GM23338 (cell line): ENCODE measurements at regions not wholly inside any gene's neighbourhood (a gene's known extent, or its start where the extent isn't known, plus 50 kb on each side); places are given as distances from the start of the nearest gene placed in this dataset.

ENCODE experiments used
- ATAC-seq: fragments of 200-7000 bp; cut with Tn5 transposase; 3 replicates; pipeline ENCODE4 v1.9.1; 2020
- DNase-seq: peaks from one replicate; pipeline ENCODE4 v3.0.0-alpha.2; 2015; ENCODE audit warnings: low spot score
- H2AFZ ChIP-seq: fragments of 200-600 bp; sonication (generic); 2 replicates; pipeline ENCODE4 v1.8.0; 2016; ENCODE audit warnings: antibody characterized with exemption, mild to moderate bottlenecking, moderate library complexity
- H3F3A ChIP-seq: fragments of 200-600 bp; sonication (generic); replicated peaks from 2 replicates; pipeline ENCODE4 v1.8.0; 2017; ENCODE audit warnings: antibody characterized with exemption, mixed run types, low read depth
- H3K27ac ChIP-seq: fragments of 200-600 bp; sonication (generic); 2 replicates; pipeline ENCODE4 v1.6.1; 2016; ENCODE audit warnings: low read depth
- H3K27me3 ChIP-seq: fragments of 200-600 bp; sonication (generic); 2 replicates; pipeline ENCODE4 v1.8.0; 2016; ENCODE audit warnings: mild to moderate bottlenecking, mixed run types, moderate library complexity; ENCODE audit not compliant: insufficient read depth
- H3K36me3 ChIP-seq: fragments of 200-600 bp; sonication (generic); 2 replicates; pipeline ENCODE4 v1.8.0; 2016; ENCODE audit warnings: mild to moderate bottlenecking; ENCODE audit not compliant: insufficient read depth
- H3K4me1 ChIP-seq: fragments of 200-600 bp; sonication (generic); 2 replicates; pipeline ENCODE4 v1.8.0; 2016; ENCODE audit warnings: mild to moderate bottlenecking, moderate library complexity; ENCODE audit not compliant: insufficient read depth
- H3K4me2 ChIP-seq: fragments of 200-600 bp; sonication (generic); 2 replicates; pipeline ENCODE4 v1.7.1; 2017; ENCODE audit warnings: mixed run types
- H3K4me3 ChIP-seq: fragments of 200-600 bp; sonication (generic); 2 replicates; pipeline ENCODE4 v1.6.1; 2016; ENCODE audit warnings: mixed run types
- H3K79me2 ChIP-seq: fragments of 200-600 bp; sonication (generic); replicated peaks from 2 replicates; pipeline ENCODE4 v1.8.0; 2017; ENCODE audit warnings: mild to moderate bottlenecking; ENCODE audit not compliant: insufficient read depth
- H3K9me2 ChIP-seq: fragments of 200-600 bp; sonication (generic); 2 replicates; pipeline ENCODE4 v1.8.0; 2017; ENCODE audit not compliant: insufficient read depth
- H4K20me1 ChIP-seq: fragments of 200-600 bp; sonication (generic); replicated peaks from 2 replicates; pipeline ENCODE4 v1.8.0; 2017; ENCODE audit warnings: mild to moderate bottlenecking; ENCODE audit not compliant: insufficient read depth
- H3K27ac Mint-ChIP-seq: 2 replicates; pipeline ENCODE4 v1.8.0; 2020; ENCODE audit warnings: inconsistent platforms, mild to moderate bottlenecking, moderate library complexity, mixed read lengths
- H3K27me3 Mint-ChIP-seq: 3 replicates; pipeline ENCODE4 v1.8.0; 2022; ENCODE audit warnings: low read depth, mild to moderate bottlenecking, moderate library complexity, mixed read lengths, inconsistent platforms; ENCODE audit not compliant: insufficient read depth, poor library complexity
- H3K36me3 Mint-ChIP-seq: 3 replicates; pipeline ENCODE4 v1.8.0; 2021; ENCODE audit warnings: low read depth, mild to moderate bottlenecking, inconsistent platforms, moderate library complexity, mixed read lengths
- H3K4me1 Mint-ChIP-seq: 3 replicates; pipeline ENCODE4 v1.8.0; 2020; ENCODE audit warnings: mild to moderate bottlenecking, inconsistent platforms, mixed read lengths
- H3K4me3 Mint-ChIP-seq: 3 replicates; pipeline ENCODE4 v1.8.0; 2021; ENCODE audit warnings: moderate library complexity, mild to moderate bottlenecking, inconsistent platforms, mixed read lengths
- H3K9me3 Mint-ChIP-seq: 3 replicates; pipeline ENCODE4 v1.8.0; 2020; ENCODE audit warnings: moderate library complexity, mild to moderate bottlenecking, inconsistent platforms, mixed read lengths
- CREB1 ChIP-seq: fragments of 250-450 bp; sonication (Bioruptor Pico); IDR thresholded peaks from 2 replicates; pipeline ENCODE4 v1.5.0; 2020; ENCODE audit warnings: low read depth, mild to moderate bottlenecking, moderate library complexity
- CTCF ChIP-seq, 2 experiments: fragments of 200-600 bp in 1 of 2; sonication (generic) in 1 of 2; conservative IDR thresholded peaks; 2 replicates each; pipeline versions ENCODE4 v1.5.1 to v1.6.1; 2016 to 2017; ENCODE audit warnings: antibody characterized with exemption in 2 of 2, low read depth in 2 of 2, mild to moderate bottlenecking in 2 of 2, moderate library complexity in 1 of 2
- EZH2 ChIP-seq: fragments of 200-600 bp; sonication (generic); IDR thresholded peaks from one replicate; pipeline ENCODE4 v1.8.0; 2017; ENCODE audit warnings: antibody characterized with exemption, mild to moderate bottlenecking, low read depth; ENCODE audit not compliant: unreplicated experiment
- JUNB ChIP-seq: IDR thresholded peaks from one replicate; pipeline ENCODE4 v1.6.1; 2016; ENCODE audit warnings: antibody characterized with exemption; ENCODE audit not compliant: unreplicated experiment
- NANOG ChIP-seq: IDR thresholded peaks from 2 replicates; pipeline ENCODE4 v1.6.1; 2016; ENCODE audit warnings: antibody characterized with exemption, borderline replicate concordance
- POLR2AphosphoS5 ChIP-seq: IDR thresholded peaks from 2 replicates; pipeline ENCODE4 v1.6.1; 2016; ENCODE audit warnings: antibody characterized with exemption, low read depth
- STAT1 ChIP-seq: IDR thresholded peaks from one replicate; pipeline ENCODE4 v1.6.1; 2016; ENCODE audit warnings: antibody characterized with exemption; ENCODE audit not compliant: unreplicated experiment
- ZNF114 ChIP-seq: fragments of 250-450 bp; sonication (Bioruptor Pico); IDR thresholded peaks from 2 replicates; pipeline ENCODE4 v1.5.0; 2020; ENCODE audit warnings: mild to moderate bottlenecking, moderate library complexity
- ZNF331 ChIP-seq: fragments of 250-450 bp; sonication (Bioruptor Pico); IDR thresholded peaks from 2 replicates; pipeline ENCODE4 v1.5.0; 2020; ENCODE audit warnings: low read depth, mild to moderate bottlenecking, moderate library complexity
- ZNF462 ChIP-seq: fragments of 250-450 bp; sonication (Bioruptor Pico); IDR thresholded peaks from 2 replicates; pipeline ENCODE4 v1.5.0; 2020; ENCODE audit warnings: mild to moderate bottlenecking, moderate library complexity
- TF ChIP-seq, protein P1 (sequence below): IDR thresholded peaks from 2 replicates; pipeline ENCODE4 v1.6.1; 2016; ENCODE audit warnings: antibody characterized with exemption

GRCh38 chr20:60403105-60403741 is 445.0 kb downstream of the CDH26 start:
- Histone ChIP-seq H3K79me2 (no peaks in the 10 kb centered on the region), H3K4me2 (no peak overlapping the region), H3K4me1 (no peaks in the 10 kb centered on the region), H3F3A (no peaks in the 10 kb centered on the region), H4K20me1 (no peaks in the 10 kb centered on the region), H3K27me3 (no peaks in the 10 kb centered on the region), H2AFZ (no peak overlapping the region), H3K4me3 (no peak overlapping the region), H3K27ac (no peak overlapping the region), H3K36me3 (no peaks in the 10 kb centered on the region), H3K9me2 (no peaks in the 10 kb centered on the region)
- ATAC-seq (no peak), DNase-seq (no peak)
- Mint-ChIP-seq H3K36me3 (peaks cover 4% of the 10 kb centered on the region; the same call in 2 of the 3 replicates), H3K27me3 (no peaks in the 10 kb centered on the region), H3K9me3 (peaks cover 24% of the 10 kb centered on the region), H3K4me3 (no peak overlapping the region), H3K4me1 (no peaks in the 10 kb centered on the region), H3K27ac (no peak overlapping the region)
- TF ChIP-seq ZNF462 (CRISPR knock-in tag) (no peak), POLR2AphosphoS5 (no peak), NANOG (no peak), CREB1 (CRISPR knock-in tag) (no peak), CTCF (conservative IDR thresholded peaks at IDR 0.05; ENCODE audit: low read depth in 2 of 2) (no peak), JUNB (no peak), ZNF331 (CRISPR knock-in tag) (no peak), STAT1 (no peak), EZH2 (no peak), ZNF114 (CRISPR knock-in tag) (no peak)
- TF ChIP-seq, protein P1, sequence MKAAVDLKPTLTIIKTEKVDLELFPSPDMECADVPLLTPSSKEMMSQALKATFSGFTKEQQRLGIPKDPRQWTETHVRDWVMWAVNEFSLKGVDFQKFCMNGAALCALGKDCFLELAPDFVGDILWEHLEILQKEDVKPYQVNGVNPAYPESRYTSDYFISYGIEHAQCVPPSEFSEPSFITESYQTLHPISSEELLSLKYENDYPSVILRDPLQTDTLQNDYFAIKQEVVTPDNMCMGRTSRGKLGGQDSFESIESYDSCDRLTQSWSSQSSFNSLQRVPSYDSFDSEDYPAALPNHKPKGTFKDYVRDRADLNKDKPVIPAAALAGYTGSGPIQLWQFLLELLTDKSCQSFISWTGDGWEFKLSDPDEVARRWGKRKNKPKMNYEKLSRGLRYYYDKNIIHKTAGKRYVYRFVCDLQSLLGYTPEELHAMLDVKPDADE, result no peak
